Erythroblast (primary cell): ENCODE measurements at regions not wholly inside any gene's neighbourhood (a gene's known extent, or its start where the extent isn't known, plus 50 kb on each side); places are given as distances from the start of the nearest gene placed in this dataset.

Experiments used
- GATA1 ChIP-seq: IDR thresholded peaks from 2 replicates; pipeline ENCODE4 v1.6.1; 2011; ENCODE audit warnings: low read depth, mild to moderate bottlenecking, control low read depth, low read length, moderate library complexity
- POLR2A ChIP-seq: IDR thresholded peaks from 2 replicates; pipeline ENCODE4 v1.6.1; 2011; ENCODE audit warnings: mild to moderate bottlenecking, low read length

DNA sequence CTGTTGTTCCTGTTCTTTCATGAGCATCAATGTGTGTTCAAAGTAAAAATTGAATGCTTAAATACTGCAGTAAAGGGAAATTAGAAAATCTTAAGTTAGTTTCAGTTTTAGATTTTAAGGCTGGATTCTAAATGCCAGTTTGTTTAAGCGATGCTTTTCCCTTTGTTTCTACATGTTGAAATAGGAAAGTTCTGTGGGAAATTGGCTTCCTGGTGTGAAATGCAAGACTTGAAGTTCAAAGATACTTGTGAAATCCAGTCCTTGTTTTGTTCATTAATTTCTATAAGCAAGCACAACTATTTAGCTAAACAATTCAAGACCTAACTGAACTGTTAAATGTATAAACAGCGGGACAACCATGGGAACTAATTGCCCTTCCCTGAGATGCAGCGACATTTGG is 149.1 kb downstream of the LYPLAL1 start:
- TF ChIP-seq POLR2A = no peak
- TF ChIP-seq GATA1 = no peak
